ENCODE measurements at regions not wholly inside any gene's neighbourhood (a gene's known extent, or its start where the extent isn't known, plus 50 kb on each side); places are given as distances from the start of the nearest gene placed in this dataset.

GRCh38 chr12:89256060-89256459 is 96.2 kb downstream of the DUSP6 start:
- DNase-seq (ENCODE audit: low spot score): no peak

- DNase-seq (ENCODE audit: low spot score): no peak
These were observed 98.8 kb downstream of the DUSP6 start for GRCh38 chr12:89253488-89253887.

GRCh38 chr12:89252284-89252683 is 100.0 kb downstream of the DUSP6 start:
- DNase-seq (ENCODE audit: low spot score): no peak

GRCh38 chr12:89251342-89252271 is 100.7 kb downstream of the DUSP6 start:
- no peak for DNase-seq (ENCODE audit: low spot score)

- no peak for DNase-seq (ENCODE audit: low spot score)
These were observed 101.7 kb downstream of the DUSP6 start for GRCh38 chr12:89250636-89251035.

- no peak for DNase-seq (ENCODE audit: low spot score)
These were observed 102.1 kb downstream of the DUSP6 start for GRCh38 chr12:89250213-89250612.

- no peak for DNase-seq (ENCODE audit: low spot score)
These were observed 104.3 kb downstream of the DUSP6 start for GRCh38 chr12:89247967-89248366.

GRCh38 chr12:89247541-89247942 is 104.8 kb downstream of the DUSP6 start:
- no peak for DNase-seq (ENCODE audit: low spot score)

GRCh38 chr12:89245090-89245489 is 107.2 kb downstream of the DUSP6 start:
- no peak for DNase-seq (ENCODE audit: low spot score)

GRCh38 chr12:89244536-89244935 is 107.8 kb downstream of the DUSP6 start:
- no peak for DNase-seq (ENCODE audit: low spot score)

GRCh38 chr12:89243771-89244170 is 108.5 kb downstream of the DUSP6 start:
- no peak for DNase-seq (ENCODE audit: low spot score)

- DNase-seq (ENCODE audit: low spot score): no peak
These were observed 112.8 kb downstream of the DUSP6 start for GRCh38 chr12:89239534-89239933.

GRCh38 chr12:89238593-89238992 is 113.7 kb downstream of the DUSP6 start:
- peak; percentile 18 for DNase-seq (ENCODE audit: low spot score)

GRCh38 chr12:89237763-89238162 is 114.5 kb downstream of the DUSP6 start:
- no peak for DNase-seq (ENCODE audit: low spot score)

GRCh38 chr12:89236748-89237383 is 115.4 kb downstream of the DUSP6 start:
- DNase-seq (ENCODE audit: low spot score): no peak

- no peak for DNase-seq (ENCODE audit: low spot score)
These were observed 116.1 kb downstream of the DUSP6 start for GRCh38 chr12:89236237-89236636.

- no peak for DNase-seq (ENCODE audit: low spot score)
These were observed 116.9 kb downstream of the DUSP6 start for GRCh38 chr12:89235189-89235993.

GRCh38 chr12:89234324-89235114 is 117.8 kb downstream of the DUSP6 start:
- no peak for DNase-seq (ENCODE audit: low spot score)

- no peak for DNase-seq (ENCODE audit: low spot score)
These were observed 120.6 kb downstream of the DUSP6 start for GRCh38 chr12:89231686-89232085.

- no peak for DNase-seq (ENCODE audit: low spot score)
These were observed 121.7 kb downstream of the DUSP6 start for GRCh38 chr12:89230376-89231315.

- DNase-seq (ENCODE audit: low spot score): no peak
These were observed 123.8 kb downstream of the DUSP6 start for GRCh38 chr12:89228491-89228890.
